ENCODE measurements at regions not wholly inside any gene's neighbourhood (a gene's known extent, or its start where the extent isn't known, plus 50 kb on each side); places are given as distances from the start of the nearest gene placed in this dataset.

GRCh38 chr2:129904532-129905446 lies 74.7 kb upstream of the RAB6C start:
- H3K4me3 ChIP-seq: no peak overlapping the region
- H3K27ac ChIP-seq: no peak overlapping the region
- TF ChIP-seq CTCF (IDR thresholded peaks at IDR 0.05) (no peak), POLR2A (IDR thresholded peaks at IDR 0.05) (no peak)
- no peaks in the 10 kb centered on the region for H3K9me3 ChIP-seq
- no peak for DNase-seq
- H3K27me3 ChIP-seq: no peaks in the 10 kb centered on the region
- no peaks in the 10 kb centered on the region for H3K4me1 ChIP-seq
- no peaks in the 10 kb centered on the region for H3K36me3 ChIP-seq

GRCh38 chr2:129905664-129906081 lies 73.8 kb upstream of the RAB6C start:
- H3K36me3 ChIP-seq: no peaks in the 10 kb centered on the region
- no peaks in the 10 kb centered on the region for H3K27me3 ChIP-seq
- no peaks in the 10 kb centered on the region for H3K9me3 ChIP-seq
- no peak overlapping the region for H3K4me3 ChIP-seq
- no peak overlapping the region for H3K27ac ChIP-seq
- H3K4me1 ChIP-seq: no peaks in the 10 kb centered on the region
- TF ChIP-seq POLR2A (IDR thresholded peaks at IDR 0.05): no peak
- no peak for TF ChIP-seq CTCF (IDR thresholded peaks at IDR 0.05)
- peak in 1 of 3 donors; percentile 14 for DNase-seq

- Histone ChIP-seq H3K27me3 (no peaks in the 10 kb centered on the region), H3K27ac (no peak overlapping the region), H3K4me1 (no peaks in the 10 kb centered on the region), H3K4me3 (no peak overlapping the region), H3K36me3 (no peaks in the 10 kb centered on the region), H3K9me3 (no peaks in the 10 kb centered on the region)
- no peak for TF ChIP-seq CTCF (IDR thresholded peaks at IDR 0.05)
- peak in 1 of 3 donors; percentile 33 for DNase-seq
Measured at GRCh38 chr2:129906139-129906860, 73.2 kb upstream of the RAB6C start.

- peak in 1 of 3 donors; percentile 43 for DNase-seq
- Histone ChIP-seq H3K9me3 (no peaks in the 10 kb centered on the region), H3K27ac (no peak overlapping the region), H3K4me3 (no peak overlapping the region), H3K36me3 (no peaks in the 10 kb centered on the region), H3K27me3 (no peaks in the 10 kb centered on the region), H3K4me1 (no peaks in the 10 kb centered on the region)
- TF ChIP-seq POLR2A (IDR thresholded peaks at IDR 0.05): no peak
- no peak for TF ChIP-seq CTCF (IDR thresholded peaks at IDR 0.05)
Measured at GRCh38 chr2:129906861-129907235, 72.6 kb upstream of the RAB6C start.

- H3K36me3 ChIP-seq: no peaks in the 10 kb centered on the region
- H3K27ac ChIP-seq: no peak overlapping the region
- TF ChIP-seq CTCF (IDR thresholded peaks at IDR 0.05) (no peak), POLR2A (IDR thresholded peaks at IDR 0.05) (no peak)
- H3K4me1 ChIP-seq: no peaks in the 10 kb centered on the region
- H3K27me3 ChIP-seq: no peaks in the 10 kb centered on the region
- H3K4me3 ChIP-seq: no peak overlapping the region
- DNase-seq: no peak
- no peaks in the 10 kb centered on the region for H3K9me3 ChIP-seq
Measured at GRCh38 chr2:129907256-129907998, 72.0 kb upstream of the RAB6C start.

Measured in Peyer's patch (tissue), 4 donors.